Hematopoietic multipotent progenitor cell (in vitro differentiated cells): ENCODE measurements at regions not wholly inside any gene's neighbourhood (a gene's known extent, or its start where the extent isn't known, plus 50 kb on each side); places are given as distances from the start of the nearest gene placed in this dataset.
"Not testable (repeated sequence)": the region's sequence is repeated elsewhere in the genome, so short reads cannot be mapped to it uniquely, and the experiment has no call there.

Experiments used
- DNase-seq, 3 donors: peaks; one replicate each; pipeline ENCODE4 v3.0.0-alpha.2; 2011 to 2015; ENCODE audit warnings: low read depth in 2 of 3, low spot score in 2 of 3

- DNase-seq, result no peak
Measured at GRCh38 chr7:69269806-69270205, 328.5 kb upstream of the AUTS2 start.

DNA sequence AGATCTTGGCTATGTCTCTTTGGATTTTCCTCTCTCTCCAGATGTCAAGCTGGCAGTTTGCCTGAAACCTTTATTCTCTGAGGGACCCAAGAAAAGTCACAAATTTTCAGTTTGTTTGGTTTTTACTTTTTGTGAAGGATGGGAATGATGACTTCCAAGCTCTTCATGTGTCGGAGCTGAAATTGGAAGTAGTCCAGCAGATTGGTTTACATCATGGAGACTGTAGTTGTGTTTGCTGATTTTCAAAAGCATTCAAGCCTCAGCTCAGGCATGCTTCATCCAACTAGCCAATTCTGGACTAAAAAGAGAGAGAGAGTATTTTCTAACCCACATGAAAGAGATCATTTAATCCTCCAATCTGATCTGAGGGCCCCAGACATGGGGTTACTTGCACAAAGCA is 326.2 kb upstream of the AUTS2 start:
- DNase-seq, result no peak

GRCh38 chr7:69276011-69276729 is 322.1 kb upstream of the AUTS2 start:
- DNase-seq, result no peak

DNA sequence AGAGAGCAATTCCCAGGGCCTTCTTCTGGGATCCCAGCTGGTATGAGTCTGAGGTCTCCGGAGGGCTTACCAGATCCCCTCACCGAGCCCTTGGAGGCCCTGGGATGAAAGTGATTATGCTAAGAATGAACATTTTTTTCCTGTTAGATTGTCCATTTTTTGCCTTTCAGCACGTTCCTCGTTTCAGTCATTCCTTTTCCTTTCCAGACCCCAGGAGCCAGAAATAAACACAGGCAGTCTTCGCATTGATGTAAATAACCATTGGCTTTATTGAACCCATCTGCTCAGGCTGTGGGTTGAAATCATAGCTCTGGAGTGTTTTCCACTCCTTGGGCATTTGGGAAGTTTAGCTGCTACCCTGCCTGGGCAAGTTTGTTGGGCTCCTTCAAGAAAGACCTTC is 320.9 kb upstream of the AUTS2 start:
- no peak for DNase-seq

DNA sequence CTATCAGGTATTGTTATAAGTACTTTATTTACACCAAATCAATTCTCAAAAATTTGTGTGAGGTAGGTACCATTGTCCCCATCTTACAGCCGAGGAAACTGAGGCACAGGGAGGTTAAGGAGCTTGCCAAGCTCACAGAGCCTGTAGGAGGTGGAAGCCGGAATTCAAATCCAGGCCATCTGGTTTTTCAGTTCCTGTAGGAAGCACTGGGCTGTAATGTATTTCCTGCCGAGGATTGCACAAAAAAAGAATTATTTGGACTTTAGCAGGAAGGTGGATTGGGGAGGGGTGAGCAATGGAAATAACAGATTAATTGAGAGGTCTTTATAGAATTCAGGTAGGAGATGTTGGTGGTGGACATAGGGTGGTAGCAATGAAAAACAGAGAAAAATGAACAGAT is 315.3 kb upstream of the AUTS2 start:
- DNase-seq, result no peak

- no peak for DNase-seq
Measured at GRCh38 chr7:69283421-69283820, 314.9 kb upstream of the AUTS2 start.

- DNase-seq, result no peak
Measured at GRCh38 chr7:69285854-69286253, 312.4 kb upstream of the AUTS2 start.

DNA sequence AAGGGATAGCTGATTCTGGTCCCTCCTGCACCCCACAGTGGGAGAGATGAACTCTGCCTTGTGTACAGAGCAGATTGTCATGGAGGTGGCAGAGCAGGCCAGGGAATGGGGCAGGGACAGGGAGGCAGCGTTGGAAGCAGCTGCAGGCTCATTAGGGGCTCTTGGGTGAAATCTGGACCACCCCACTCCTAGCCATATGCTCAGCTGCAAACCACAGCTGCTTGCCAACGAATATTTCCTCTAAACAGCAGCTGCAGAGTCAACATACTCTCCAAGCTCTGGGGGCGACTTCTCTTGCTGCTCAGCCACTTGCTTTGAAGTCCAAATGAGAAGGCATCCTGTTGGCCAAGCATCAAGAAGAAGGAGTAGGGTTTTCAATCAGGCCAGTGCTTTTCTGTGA is 302.3 kb upstream of the AUTS2 start:
- no peak for DNase-seq

GRCh38 chr7:69301253-69301652 is 297.0 kb upstream of the AUTS2 start:
- DNase-seq, result no peak

DNA sequence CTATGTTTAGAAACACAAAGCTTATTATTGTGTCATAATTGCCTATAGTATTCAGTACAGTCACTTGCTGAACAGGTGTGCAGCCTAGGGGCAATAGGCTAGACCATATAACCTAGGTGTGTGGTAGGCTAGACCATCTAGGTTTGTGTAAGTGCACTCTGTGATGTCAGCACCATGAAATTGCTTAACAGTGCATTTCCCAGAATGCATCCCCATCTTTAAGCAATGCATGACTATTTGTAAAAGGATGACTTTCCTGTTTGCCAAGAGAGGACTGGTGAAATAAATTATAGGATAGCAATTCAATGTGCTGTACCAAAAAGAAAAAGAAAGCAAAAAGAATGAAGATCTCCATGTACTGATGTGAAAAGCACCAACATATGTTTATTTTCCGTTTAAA is 288.7 kb upstream of the AUTS2 start:
- DNase-seq, result no peak

DNA sequence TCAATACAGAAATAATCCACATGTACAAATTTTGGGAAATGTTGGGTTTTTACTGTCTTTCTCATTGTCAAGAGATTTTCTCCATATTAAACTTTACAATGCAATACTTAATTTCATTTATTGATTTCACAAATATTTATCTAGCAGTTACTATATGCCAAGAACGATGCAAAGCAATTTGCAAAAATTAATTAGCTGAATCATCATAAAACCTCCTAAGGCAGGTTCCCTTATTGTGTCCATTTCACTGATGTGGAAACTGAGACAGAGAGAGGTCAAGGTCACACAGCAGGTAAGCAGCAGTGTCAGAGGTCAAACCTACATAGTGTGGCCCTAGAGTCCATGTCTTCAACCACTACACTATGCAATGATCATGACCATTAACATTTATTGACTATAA is 286.8 kb upstream of the AUTS2 start:
- no peak for DNase-seq

GRCh38 chr7:69313852-69314251 is 284.4 kb upstream of the AUTS2 start:
- not testable (repeated sequence) for DNase-seq

DNA sequence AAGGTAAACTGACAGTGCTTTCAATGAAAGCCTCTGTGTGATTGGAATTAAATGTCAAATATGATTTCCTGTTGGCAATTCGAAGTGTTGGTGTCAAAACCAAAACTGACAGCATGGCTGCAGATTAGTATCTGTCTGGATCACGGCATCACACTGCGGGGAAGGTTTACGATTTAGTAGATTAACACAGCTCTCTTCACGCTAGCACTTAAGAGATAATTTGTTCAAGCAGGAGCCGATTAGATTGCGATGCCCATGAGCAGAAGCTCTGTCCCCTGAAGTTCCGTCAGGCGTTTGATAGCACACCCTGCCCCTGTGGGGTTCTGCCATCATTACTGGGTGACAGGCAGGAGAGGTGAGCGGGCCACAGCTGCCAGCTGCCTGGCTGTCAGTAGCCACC is 279.5 kb upstream of the AUTS2 start:
- no peak for DNase-seq

DNA sequence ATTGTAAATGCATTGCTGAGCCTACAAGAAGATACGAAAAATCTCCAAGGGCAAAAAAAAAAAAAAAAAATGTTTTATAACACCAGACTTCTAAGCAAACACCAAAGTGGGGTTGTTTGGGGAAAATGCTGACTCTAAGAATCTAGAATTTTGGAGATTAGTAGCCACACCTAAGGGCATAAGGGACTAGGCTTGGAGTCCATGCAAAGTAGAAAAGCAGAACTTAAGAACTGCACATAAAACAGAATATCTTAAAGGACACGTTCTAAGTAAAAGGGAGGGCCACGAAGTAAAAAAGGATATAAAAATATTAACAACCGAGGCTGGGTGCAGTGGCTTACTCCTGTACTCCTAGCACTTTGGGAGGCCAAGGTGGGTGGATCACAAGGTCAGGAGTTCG is 269.8 kb upstream of the AUTS2 start:
- no peak for DNase-seq

- DNase-seq, result no peak
Measured at GRCh38 chr7:69334701-69335100, 263.6 kb upstream of the AUTS2 start.

DNA sequence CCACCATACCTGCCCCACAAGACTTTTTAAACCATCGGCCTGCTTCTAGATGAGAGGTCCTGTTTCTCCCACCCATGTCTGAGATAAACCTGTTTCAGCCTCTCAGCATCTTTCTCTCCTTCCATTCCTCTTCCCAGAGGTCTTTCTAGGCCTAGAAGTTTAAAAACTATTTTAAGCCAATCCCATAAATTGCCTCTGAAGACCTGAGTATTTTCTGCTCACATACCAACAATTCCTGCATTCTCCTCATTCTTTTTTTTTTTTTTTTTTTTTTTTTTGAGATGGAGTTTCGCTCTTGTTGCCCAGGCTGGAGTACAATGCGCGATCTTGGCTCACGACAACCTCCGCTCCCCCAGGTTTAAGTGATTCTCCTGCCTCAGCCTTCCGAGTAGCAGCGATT is 262.9 kb upstream of the AUTS2 start:
- DNase-seq, result no peak

DNA sequence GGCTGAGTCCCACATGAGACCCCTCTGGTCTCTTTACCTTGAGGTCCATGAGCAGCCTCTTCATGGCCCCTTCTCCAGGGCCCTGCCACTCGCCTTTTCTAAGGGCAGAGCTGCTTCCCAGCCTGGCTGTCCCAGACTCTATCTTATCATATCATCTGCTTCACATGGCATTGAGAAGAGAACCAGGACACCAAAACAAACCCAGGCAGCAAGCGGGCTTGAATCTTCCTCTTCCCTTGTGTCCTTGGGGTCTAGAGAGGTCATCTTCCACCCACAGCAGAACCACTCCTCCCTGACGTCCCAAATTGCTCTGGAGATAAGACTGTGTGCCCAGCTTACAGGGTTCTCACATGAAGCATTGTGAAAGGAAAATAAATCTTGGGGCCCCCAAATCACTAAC is 261.3 kb upstream of the AUTS2 start:
- no peak for DNase-seq

- DNase-seq, result no peak
Measured at GRCh38 chr7:69338144-69338543, 260.1 kb upstream of the AUTS2 start.

DNA sequence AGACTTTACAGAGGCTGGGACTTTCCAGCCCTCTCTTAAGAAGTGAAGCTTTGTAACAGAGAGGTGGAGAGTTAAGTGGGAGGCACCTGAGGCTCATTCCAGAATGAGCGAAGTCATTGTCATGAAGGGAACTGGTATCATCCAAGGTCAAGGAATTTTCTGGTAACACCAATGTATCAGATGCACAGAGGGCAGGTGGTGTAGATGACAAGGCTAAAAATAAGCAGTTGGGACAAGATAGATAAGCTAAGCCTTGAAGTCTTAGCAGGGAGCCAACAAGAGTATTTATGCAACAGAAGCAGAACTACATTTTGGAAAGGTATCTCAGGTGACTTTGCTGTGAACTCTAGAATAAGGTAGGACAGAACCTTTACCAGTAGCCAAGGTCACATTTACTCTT is 257.0 kb upstream of the AUTS2 start:
- no peak for DNase-seq

- no peak for DNase-seq
Measured at GRCh38 chr7:69342154-69342884, 256.0 kb upstream of the AUTS2 start.

DNA sequence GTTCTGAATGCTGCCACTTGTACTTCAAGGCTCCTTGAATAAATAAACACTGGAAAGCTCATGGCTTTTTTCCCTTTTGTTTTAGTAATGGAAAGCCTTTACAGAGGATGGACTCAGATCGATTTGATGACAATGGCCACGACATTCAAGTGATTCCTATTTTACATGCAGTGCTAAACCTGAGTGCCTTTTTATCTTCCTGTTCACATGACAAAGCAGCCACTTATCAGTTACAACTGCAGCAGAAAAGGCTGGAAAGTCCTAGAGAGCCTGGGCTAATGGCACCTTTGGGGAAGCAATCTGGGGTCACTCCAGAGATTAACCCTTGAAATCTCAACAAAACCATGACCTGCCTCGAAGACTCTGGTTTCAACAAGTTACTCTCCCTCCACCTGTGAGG is 249.0 kb upstream of the AUTS2 start:
- DNase-seq, result no peak

- DNase-seq, result no peak
Measured at GRCh38 chr7:69358163-69358821, 240.0 kb upstream of the AUTS2 start.
